ENCODE measurements at regions not wholly inside any gene's neighbourhood (a gene's known extent, or its start where the extent isn't known, plus 50 kb on each side); places are given as distances from the start of the nearest gene placed in this dataset.

DNA sequence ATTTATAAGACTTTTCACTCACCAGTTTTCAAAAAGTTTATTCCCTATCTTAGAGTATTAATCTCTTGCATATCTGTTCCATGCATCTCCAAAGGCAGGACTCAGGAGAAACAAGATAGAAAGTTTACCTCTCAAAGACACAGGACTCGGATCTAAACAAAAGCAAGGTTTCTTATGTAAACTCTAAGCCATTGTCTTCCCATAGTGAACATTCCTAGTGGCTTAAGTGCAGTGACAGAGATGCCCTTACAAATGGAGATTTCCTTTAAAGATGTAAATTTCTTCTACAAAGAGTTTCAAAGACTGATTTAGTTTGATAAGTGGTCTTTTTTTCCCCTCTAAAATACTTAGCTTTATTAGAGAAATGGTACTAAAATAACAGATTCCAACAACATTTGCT, 209.8 kb downstream of the ACTR3B start:
- H3K9me3 Mint-ChIP-seq, result peaks cover 72% of the 10 kb centered on the region
- H3K4me3 Mint-ChIP-seq, result no peak overlapping the region
- H3K36me3 Mint-ChIP-seq, result no peaks in the 10 kb centered on the region
- H3K27me3 Mint-ChIP-seq (ENCODE audit: low read depth), result no peaks in the 10 kb centered on the region
- H3K4me1 Mint-ChIP-seq, result no peaks in the 10 kb centered on the region
- no peak for DNase-seq (ENCODE audit: low spot score in 2 of 2, unreplicated experiment in 2 of 2)
- TF ChIP-seq CTCF (IDR thresholded peaks at IDR 0.05; ENCODE audit: unreplicated experiment), result no peak
- H3K27ac Mint-ChIP-seq, result no peak overlapping the region

DNA sequence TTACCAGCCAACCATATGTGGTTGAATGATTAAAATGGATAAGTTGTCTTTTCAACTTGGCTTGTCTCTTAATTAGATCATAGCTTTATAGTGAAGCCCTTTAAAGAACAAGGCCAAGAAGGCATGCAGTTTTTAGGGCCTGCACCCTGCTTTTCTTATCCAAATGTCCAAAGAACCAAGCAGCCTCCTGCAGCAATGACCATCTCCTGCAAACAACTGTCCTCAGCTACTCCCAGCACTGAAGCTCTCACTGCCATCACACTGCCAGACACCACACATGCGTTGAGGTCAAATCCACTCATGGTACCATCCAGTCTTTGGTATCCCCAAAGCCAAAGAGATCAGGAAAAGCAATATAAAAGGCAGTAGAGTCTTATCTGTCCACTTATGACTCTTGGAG, 210.3 kb downstream of the ACTR3B start:
- H3K27me3 Mint-ChIP-seq (ENCODE audit: low read depth), result no peaks in the 10 kb centered on the region

DNA sequence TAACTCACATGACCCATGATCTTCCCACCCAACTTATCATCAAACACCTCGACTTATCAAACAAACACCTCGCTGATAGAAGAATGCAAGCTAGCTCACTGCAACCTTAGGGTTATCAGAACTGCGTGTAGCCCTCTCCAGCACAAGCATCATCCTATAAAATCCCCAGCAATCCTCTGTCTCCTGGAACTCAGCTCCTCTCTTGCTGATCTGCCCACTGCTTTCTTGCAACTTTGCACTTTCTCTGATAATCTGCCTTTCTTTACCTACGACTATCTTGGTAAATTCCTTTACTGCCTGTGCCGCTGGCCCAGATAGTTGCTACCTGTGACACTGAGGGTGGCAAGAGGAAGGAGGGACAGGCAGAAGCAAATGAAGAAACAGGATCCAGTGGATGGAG, 210.9 kb downstream of the ACTR3B start:
- H3K27me3 Mint-ChIP-seq (ENCODE audit: low read depth), result no peaks in the 10 kb centered on the region
- no peaks in the 10 kb centered on the region for H3K4me1 Mint-ChIP-seq
- H3K36me3 Mint-ChIP-seq, result no peaks in the 10 kb centered on the region
- H3K9me3 Mint-ChIP-seq, result peaks cover 66% of the 10 kb centered on the region
- H3K4me3 Mint-ChIP-seq, result no peak overlapping the region
- H3K27ac Mint-ChIP-seq, result no peak overlapping the region
- no peak for TF ChIP-seq CTCF (IDR thresholded peaks at IDR 0.05; ENCODE audit: unreplicated experiment)
- no peak for DNase-seq (ENCODE audit: low spot score in 2 of 2, unreplicated experiment in 2 of 2)

More for the DNA sequence above, 210.3 kb downstream of the ACTR3B start:
- Mint-ChIP-seq H3K27ac (no peak overlapping the region), H3K36me3 (no peaks in the 10 kb centered on the region), H3K4me1 (no peaks in the 10 kb centered on the region), H3K4me3 (no peak overlapping the region), H3K9me3 (peaks cover 69% of the 10 kb centered on the region)
- TF ChIP-seq CTCF (IDR thresholded peaks at IDR 0.05; ENCODE audit: unreplicated experiment), result no peak
- DNase-seq (ENCODE audit: low spot score in 2 of 2, unreplicated experiment in 2 of 2), result no peak

DNA sequence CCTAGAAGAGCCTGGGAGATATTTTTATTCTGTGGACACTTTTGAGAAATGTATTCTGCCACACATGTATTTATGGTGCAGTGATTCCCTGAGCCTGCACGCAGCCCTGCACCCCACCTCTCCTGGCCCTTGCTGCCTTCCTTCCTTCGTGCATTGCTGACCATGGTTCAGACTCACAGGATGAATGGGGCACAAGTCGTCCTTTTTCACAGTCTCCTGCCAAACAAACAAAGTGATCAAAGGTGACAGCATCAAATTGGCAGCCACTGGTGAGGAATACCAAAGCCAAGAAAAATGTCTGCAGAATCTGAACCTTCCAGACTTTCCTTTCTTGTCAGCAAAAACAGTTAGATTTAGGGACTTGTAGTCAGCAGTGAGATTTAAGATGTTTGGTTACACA, 215.0 kb downstream of the ACTR3B start:
- Mint-ChIP-seq H3K27ac (no peak overlapping the region), H3K4me3 (no peak overlapping the region), H3K9me3 (peaks cover 40% of the 10 kb centered on the region), H3K4me1 (no peaks in the 10 kb centered on the region), H3K36me3 (no peaks in the 10 kb centered on the region), H3K27me3 (ENCODE audit: low read depth) (no peaks in the 10 kb centered on the region)
- no peak for TF ChIP-seq CTCF (IDR thresholded peaks at IDR 0.05; ENCODE audit: unreplicated experiment)
- no peak for DNase-seq (ENCODE audit: low spot score in 2 of 2, unreplicated experiment in 2 of 2)

DNA sequence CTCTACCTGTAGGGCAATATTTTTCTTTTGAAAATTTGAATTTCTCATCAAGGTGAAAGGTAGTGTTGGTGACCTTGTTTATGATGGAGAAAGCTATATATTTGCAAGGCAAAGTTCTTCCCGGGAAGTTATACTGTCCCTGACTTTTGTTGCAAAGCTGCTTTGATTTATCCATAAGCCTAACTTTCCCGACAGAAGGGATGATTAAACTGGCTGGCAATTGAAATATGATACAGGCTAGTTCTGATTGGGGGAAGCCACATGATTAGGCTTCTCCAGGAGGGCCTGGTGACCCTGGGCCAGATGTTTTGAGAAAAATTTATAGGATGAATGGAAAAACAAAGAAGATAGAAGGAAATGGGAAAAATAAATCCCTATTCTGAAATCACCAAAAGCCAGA, 215.5 kb downstream of the ACTR3B start:
- no peak for TF ChIP-seq CTCF (IDR thresholded peaks at IDR 0.05; ENCODE audit: unreplicated experiment)
- no peaks in the 10 kb centered on the region for H3K36me3 Mint-ChIP-seq
- H3K4me1 Mint-ChIP-seq, result no peaks in the 10 kb centered on the region
- no peaks in the 10 kb centered on the region for H3K27me3 Mint-ChIP-seq (ENCODE audit: low read depth)
- H3K9me3 Mint-ChIP-seq, result peaks cover 35% of the 10 kb centered on the region
- DNase-seq (ENCODE audit: low spot score in 2 of 2, unreplicated experiment in 2 of 2), result no peak
- H3K27ac Mint-ChIP-seq, result no peak overlapping the region
- no peak overlapping the region for H3K4me3 Mint-ChIP-seq

DNA sequence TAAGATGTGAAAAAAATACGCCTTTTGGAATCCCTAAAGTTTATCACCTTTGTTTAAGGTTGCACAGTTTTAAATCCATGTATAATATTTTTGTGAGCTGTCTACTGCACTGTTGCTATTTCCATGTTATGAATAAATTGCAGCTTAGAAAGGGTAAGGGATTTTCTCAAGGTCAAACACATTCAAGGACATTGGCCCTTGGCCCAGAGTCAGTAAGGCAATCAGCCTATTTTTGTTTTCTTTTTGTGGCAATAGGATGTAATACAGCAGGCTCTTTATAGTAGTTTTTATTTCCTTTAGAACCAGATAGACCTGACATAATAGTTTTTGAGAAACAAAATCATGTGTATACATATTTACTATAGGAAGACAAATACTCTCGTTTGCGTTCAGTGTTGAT, 219.8 kb downstream of the ACTR3B start:
- H3K36me3 Mint-ChIP-seq, result no peaks in the 10 kb centered on the region
- DNase-seq (ENCODE audit: low spot score in 2 of 2, unreplicated experiment in 2 of 2), result no peak
- TF ChIP-seq CTCF (IDR thresholded peaks at IDR 0.05; ENCODE audit: unreplicated experiment), result no peak
- no peaks in the 10 kb centered on the region for H3K4me1 Mint-ChIP-seq
- H3K27me3 Mint-ChIP-seq (ENCODE audit: low read depth), result no peaks in the 10 kb centered on the region
- H3K27ac Mint-ChIP-seq, result no peak overlapping the region
- H3K4me3 Mint-ChIP-seq, result no peak overlapping the region
- H3K9me3 Mint-ChIP-seq, result no peaks in the 10 kb centered on the region

Data from mesothelial cell of epicardium (in vitro differentiated cells).